K562 (cell line): ENCODE measurements at regions not wholly inside any gene's neighbourhood (a gene's known extent, or its start where the extent isn't known, plus 50 kb on each side); places are given as distances from the start of the nearest gene placed in this dataset.

ENCODE experiments used
- ATAC-seq: fragments of 200-7000 bp; cut with Tn5 transposase; 3 replicates; pipeline ENCODE4 v1.9.1; 2020; ENCODE audit warnings: moderate library complexity
- BruUV-seq: library from RNA; stranded (reverse); fragments of 400-500 nt; replicated peaks from 2 replicates; lab custom pipeline; 2021; lab: Mats Ljungman, UMichigan
- CTCF ChIA-PET: fragments of 300-600 bp; formaldehyde crosslinking; extraction: SDS; loops from one replicate; lab custom pipeline; 2021; ENCODE audit warnings: low intra/inter-chr PET ratio; lab: Yijun Ruan, JAX
- POLR2A ChIA-PET: fragments of 300-600, 350-650 bp; sonication (Branson Sonifier 250); formaldehyde crosslinking; extraction: SDS; loops from one replicate; lab custom pipeline; 2021; ENCODE audit warnings: antibody characterized with exemption, inconsistent platforms; lab: Yijun Ruan, JAX
- DNase-seq, 4 experiments: peaks; one replicate each; pipeline versions ENCODE4 v3.0.0 to v3.0.0-alpha.2; 2011 to 2018; ENCODE audit warnings: low spot score in 3 of 4, mixed read lengths in 3 of 4; ENCODE audit errors: extremely low read depth in 1 of 4
- FAIRE-seq: peaks from 2 replicates; lab custom pipeline; 2011; peaks lifted over from hg19 to GRCh38; lab: Jason Lieb, UNC
- H2AFZ ChIP-seq: 2 replicates; pipeline ENCODE4 v1.6.0; 2011; ENCODE audit warnings: low read depth, low read length, control low read depth, inconsistent platforms
- H3K27ac ChIP-seq: fragments of 200-600 bp; 3 replicates; pipeline ENCODE4 v1.8.0; 2011; ENCODE audit warnings: low read depth, mild to moderate bottlenecking, control low read depth, inconsistent platforms, low read length, moderate library complexity, mixed read lengths; ENCODE audit errors: extremely low read depth
- H3K27me3 ChIP-seq, 2 experiments: fragments of 300-600 bp in 1 of 2; 2 replicates in 1 of 2; 3 replicates in 1 of 2; pipeline versions ENCODE4 v1.6.0 to v1.8.0; 2011; ENCODE audit warnings: inconsistent platforms in 2 of 2, low read length in 2 of 2, mild to moderate bottlenecking in 1 of 2, mixed read lengths in 1 of 2, moderate library complexity in 1 of 2; ENCODE audit not compliant: control insufficient read depth in 2 of 2, insufficient read depth in 2 of 2
- H3K36me3 ChIP-seq: fragments of 300-600 bp; 3 replicates; pipeline ENCODE4 v1.8.0; 2011; ENCODE audit warnings: mild to moderate bottlenecking, low read length, inconsistent platforms; ENCODE audit not compliant: control insufficient read depth, insufficient read depth
- H3K4me1 ChIP-seq, 2 experiments: fragments of 200-600 bp in 1 of 2; replicated peaks in 1 of 2; 2 replicates in 1 of 2; 3 replicates in 1 of 2; pipeline versions ENCODE4 v1.5.1 to v1.8.0; 2011; ENCODE audit warnings: inconsistent platforms in 2 of 2, low read length in 2 of 2, mild to moderate bottlenecking in 1 of 2, mixed read lengths in 1 of 2, moderate library complexity in 1 of 2; ENCODE audit not compliant: control insufficient read depth in 2 of 2, insufficient read depth in 2 of 2
- H3K4me2 ChIP-seq: 2 replicates; pipeline ENCODE4 v1.6.1; 2011; ENCODE audit warnings: low read length, control low read depth, inconsistent platforms, mixed read lengths; ENCODE audit not compliant: insufficient read depth
- H3K4me3 ChIP-seq: fragments of 200-600 bp; sonication (generic), shearing (Covaris generic); 2 replicates; pipeline ENCODE4 v1.5.1; 2016; ENCODE audit warnings: control low read depth, inconsistent platforms
- H3K79me2 ChIP-seq: fragments of 200-600 bp; 3 replicates; pipeline ENCODE4 v1.8.0; 2011; ENCODE audit warnings: low read length, inconsistent platforms; ENCODE audit not compliant: control insufficient read depth, insufficient read depth
- H3K9ac ChIP-seq, 2 experiments: 2 replicates each; pipeline versions ENCODE4 v1.6.0 to v1.6.1; 2011; ENCODE audit warnings: low read depth in 2 of 2, low read length in 2 of 2, control low read depth in 1 of 2, inconsistent platforms in 1 of 2, mild to moderate bottlenecking in 1 of 2, mixed read lengths in 1 of 2; ENCODE audit not compliant: insufficient read depth in 1 of 2
- H3K9me1 ChIP-seq: one replicate; pipeline ENCODE4 v1.6.0; 2011; ENCODE audit warnings: inconsistent platforms, mild to moderate bottlenecking, low read length, moderate library complexity; ENCODE audit not compliant: control insufficient read depth, insufficient read depth
- H3K9me3 ChIP-seq: replicated peaks from 2 replicates; pipeline ENCODE4 v1.5.1; 2011; ENCODE audit warnings: low read depth, low read length, inconsistent platforms; ENCODE audit not compliant: control insufficient read depth, insufficient read depth
- H4K20me1 ChIP-seq: replicated peaks from 2 replicates; pipeline ENCODE4 v1.6.1; 2011; ENCODE audit warnings: low read length, inconsistent platforms, mixed read lengths; ENCODE audit not compliant: control insufficient read depth, insufficient read depth
- HEY1 ChIP-seq: fragments of 250-450 bp; sonication (Bioruptor Pico); IDR thresholded peaks from 2 replicates; pipeline ENCODE4 v1.5.0; 2020; ENCODE audit warnings: mild to moderate bottlenecking, moderate library complexity, borderline replicate concordance
- ILF3 ChIP-seq: fragments of 450-650 bp; IDR thresholded peaks from 2 replicates; pipeline ENCODE4 v1.6.1; 2018; ENCODE audit warnings: antibody characterized with exemption, mild to moderate bottlenecking, moderate library complexity, borderline replicate concordance
- KDM2B ChIP-seq: fragments of 250-450 bp; sonication (Bioruptor Pico); IDR thresholded peaks from 2 replicates; pipeline ENCODE4 v1.8.0; 2021; ENCODE audit warnings: mild to moderate bottlenecking, moderate library complexity
- PHF8 ChIP-seq: fragments of 200-600 bp; sonication (generic); IDR thresholded peaks from 2 replicates; pipeline ENCODE4 v1.6.1; 2012; ENCODE audit warnings: mixed run types, mild to moderate bottlenecking, inconsistent platforms, low read length, moderate library complexity, borderline replicate concordance
- ZNF121 ChIP-seq: sonication (generic); formaldehyde crosslinking; conservative IDR thresholded peaks from 2 replicates; pipeline ENCODE4 v1.8.0; 2022; ENCODE audit warnings: missing genetic modification reagents
- ZNF436 ChIP-seq: fragments of 250-450, 450-650 bp; sonication (Bioruptor Pico); formaldehyde crosslinking; IDR thresholded peaks from 2 replicates; pipeline ENCODE4 v1.7.0; 2020; ENCODE audit warnings: mild to moderate bottlenecking
- ZNF76 ChIP-seq: fragments of 250-450 bp; sonication (Bioruptor Pico); IDR thresholded peaks from 2 replicates; pipeline ENCODE4 v1.4.0; 2020; ENCODE audit warnings: mild to moderate bottlenecking, moderate library complexity, borderline replicate concordance
- WGBS: fragments of 100-300 bp; shearing (Covaris generic); methylation state at CpG from one replicate; pipeline ENCODE4 v1.1.6; 2016; ENCODE audit warnings: low coverage, mixed read lengths; ENCODE audit not compliant: insufficient coverage; ENCODE audit errors: missing lambda C conversion rate; 5-methylcytosine and 5-hydroxymethylcytosine counted together
- in situ Hi-C: fragments of 300-500 bp; cut with MboI; formaldehyde crosslinking; loops from 4 replicates; pipeline ENCODE4 v1.15.0; 2018; ENCODE audit warnings: inconsistent platforms, mixed read lengths
- intact Hi-C: fragments of 100-400 bp; cut with micrococcal nuclease; formaldehyde crosslinking; loops from 2 replicates; pipeline ENCODE4 v1.14.2; 2022
- TF ChIP-seq, protein P1 (sequence below): fragments of 250-450 bp; sonication (Bioruptor Pico); IDR thresholded peaks from 2 replicates; pipeline ENCODE4 v1.4.0; 2020
- TF ChIP-seq, protein P2 (sequence below): fragments of 250-450 bp; sonication (Bioruptor Pico); IDR thresholded peaks from 2 replicates; pipeline ENCODE4 v1.8.0; 2021; ENCODE audit warnings: borderline replicate concordance, mild to moderate bottlenecking, moderate library complexity; ENCODE audit not compliant: poor library complexity, severe bottlenecking

DNA sequence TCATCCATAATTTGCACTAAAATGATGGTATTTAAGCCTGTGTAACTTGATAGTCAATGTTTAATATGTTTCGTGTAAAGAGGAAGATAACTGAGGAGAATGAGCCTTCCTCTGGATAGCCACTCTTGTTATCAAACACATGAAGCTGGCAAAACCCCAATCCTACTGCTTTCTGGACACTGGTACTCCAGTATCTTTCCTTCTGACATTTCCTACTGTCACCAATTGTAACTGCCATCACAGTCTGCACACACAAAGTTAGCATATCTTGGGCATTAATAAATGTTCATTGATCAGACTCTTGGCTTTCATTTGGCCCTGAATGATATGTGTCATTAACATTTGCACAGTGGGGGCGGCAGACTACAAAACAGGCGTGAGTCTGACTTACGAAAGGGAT is 419.1 kb downstream of the TMA16 start:
- TF ChIP-seq KDM2B (CRISPR knock-in tag) (no peak), HEY1 (CRISPR knock-in tag) (no peak), ZNF121 (CRISPR knock-in tag) (no peak), ZNF76 (CRISPR knock-in tag) (no peak)
- Histone ChIP-seq H2AFZ (no peak overlapping the region), H3K4me3 (no peak overlapping the region), H3K4me1 (no peaks in the 10 kb centered on the region), H3K9me3 (no peaks in the 10 kb centered on the region; the same call in 1 of the 2 replicates), H3K9me1 (no peaks in the 10 kb centered on the region), H3K4me2 (no peak overlapping the region), H3K27ac (no peak overlapping the region), H3K9ac (no peak overlapping the region), H3K79me2 (no peaks in the 10 kb centered on the region), H3K36me3 (no peaks in the 10 kb centered on the region), H4K20me1 (no peaks in the 10 kb centered on the region), H3K27me3 (no peaks in the 10 kb centered on the region)
- DNase-seq: no peak
- no peak for FAIRE-seq
- CTCF ChIA-PET: no interaction called here
- POLR2A ChIA-PET: no interaction called here
- in situ Hi-C loops (no loop called here), intact Hi-C loops (no loop called here)
- ATAC-seq: no peak
- WGBS: 3% methylated on average over 4 of the region's 4 CpGs
- no TSS peak for BruUV-seq

DNA sequence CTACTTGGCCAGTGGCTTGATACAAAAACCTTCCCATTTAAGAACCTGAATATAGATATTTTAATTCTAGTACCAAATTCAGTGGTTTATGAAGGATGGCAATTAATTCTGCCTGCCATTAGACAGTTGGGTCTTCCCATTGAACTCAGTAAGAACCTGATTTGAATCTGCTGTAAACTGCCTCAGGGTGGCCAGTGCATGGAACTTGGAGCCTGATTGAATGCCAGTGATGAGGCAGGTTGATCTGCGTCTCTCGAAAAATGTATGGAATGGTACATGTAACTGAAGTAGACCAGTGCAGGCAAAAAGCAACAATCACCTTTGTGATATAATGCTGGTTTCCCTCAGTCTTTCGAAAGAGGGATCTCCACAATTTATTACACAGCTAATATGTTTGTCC is 421.4 kb downstream of the TMA16 start:
- intact Hi-C loops: no loop called here
- ChIA-PET CTCF (no interaction called here), POLR2A (no interaction called here)
- ATAC-seq (no peak), FAIRE-seq (no peak), DNase-seq (no peak)
- H3K9me3 ChIP-seq: peaks cover 2% of the 10 kb centered on the region; the same call in 1 of the 2 replicates
- no peak overlapping the region for H2AFZ ChIP-seq
- H3K9me1 ChIP-seq: no peaks in the 10 kb centered on the region
- H3K27ac ChIP-seq: no peak overlapping the region
- H4K20me1 ChIP-seq: no peaks in the 10 kb centered on the region
- 3% methylated on average over 3 of the region's 3 CpGs for WGBS
- H3K4me3 ChIP-seq: no peak overlapping the region
- H3K4me1 ChIP-seq: no peaks in the 10 kb centered on the region
- H3K36me3 ChIP-seq: no peaks in the 10 kb centered on the region
- no TSS peak for BruUV-seq
- H3K27me3 ChIP-seq: no peaks in the 10 kb centered on the region
- in situ Hi-C loops: no loop called here
- H3K9ac ChIP-seq: no peak overlapping the region
- H3K4me2 ChIP-seq: no peak overlapping the region
- H3K79me2 ChIP-seq: no peaks in the 10 kb centered on the region
- TF ChIP-seq, protein P1, sequence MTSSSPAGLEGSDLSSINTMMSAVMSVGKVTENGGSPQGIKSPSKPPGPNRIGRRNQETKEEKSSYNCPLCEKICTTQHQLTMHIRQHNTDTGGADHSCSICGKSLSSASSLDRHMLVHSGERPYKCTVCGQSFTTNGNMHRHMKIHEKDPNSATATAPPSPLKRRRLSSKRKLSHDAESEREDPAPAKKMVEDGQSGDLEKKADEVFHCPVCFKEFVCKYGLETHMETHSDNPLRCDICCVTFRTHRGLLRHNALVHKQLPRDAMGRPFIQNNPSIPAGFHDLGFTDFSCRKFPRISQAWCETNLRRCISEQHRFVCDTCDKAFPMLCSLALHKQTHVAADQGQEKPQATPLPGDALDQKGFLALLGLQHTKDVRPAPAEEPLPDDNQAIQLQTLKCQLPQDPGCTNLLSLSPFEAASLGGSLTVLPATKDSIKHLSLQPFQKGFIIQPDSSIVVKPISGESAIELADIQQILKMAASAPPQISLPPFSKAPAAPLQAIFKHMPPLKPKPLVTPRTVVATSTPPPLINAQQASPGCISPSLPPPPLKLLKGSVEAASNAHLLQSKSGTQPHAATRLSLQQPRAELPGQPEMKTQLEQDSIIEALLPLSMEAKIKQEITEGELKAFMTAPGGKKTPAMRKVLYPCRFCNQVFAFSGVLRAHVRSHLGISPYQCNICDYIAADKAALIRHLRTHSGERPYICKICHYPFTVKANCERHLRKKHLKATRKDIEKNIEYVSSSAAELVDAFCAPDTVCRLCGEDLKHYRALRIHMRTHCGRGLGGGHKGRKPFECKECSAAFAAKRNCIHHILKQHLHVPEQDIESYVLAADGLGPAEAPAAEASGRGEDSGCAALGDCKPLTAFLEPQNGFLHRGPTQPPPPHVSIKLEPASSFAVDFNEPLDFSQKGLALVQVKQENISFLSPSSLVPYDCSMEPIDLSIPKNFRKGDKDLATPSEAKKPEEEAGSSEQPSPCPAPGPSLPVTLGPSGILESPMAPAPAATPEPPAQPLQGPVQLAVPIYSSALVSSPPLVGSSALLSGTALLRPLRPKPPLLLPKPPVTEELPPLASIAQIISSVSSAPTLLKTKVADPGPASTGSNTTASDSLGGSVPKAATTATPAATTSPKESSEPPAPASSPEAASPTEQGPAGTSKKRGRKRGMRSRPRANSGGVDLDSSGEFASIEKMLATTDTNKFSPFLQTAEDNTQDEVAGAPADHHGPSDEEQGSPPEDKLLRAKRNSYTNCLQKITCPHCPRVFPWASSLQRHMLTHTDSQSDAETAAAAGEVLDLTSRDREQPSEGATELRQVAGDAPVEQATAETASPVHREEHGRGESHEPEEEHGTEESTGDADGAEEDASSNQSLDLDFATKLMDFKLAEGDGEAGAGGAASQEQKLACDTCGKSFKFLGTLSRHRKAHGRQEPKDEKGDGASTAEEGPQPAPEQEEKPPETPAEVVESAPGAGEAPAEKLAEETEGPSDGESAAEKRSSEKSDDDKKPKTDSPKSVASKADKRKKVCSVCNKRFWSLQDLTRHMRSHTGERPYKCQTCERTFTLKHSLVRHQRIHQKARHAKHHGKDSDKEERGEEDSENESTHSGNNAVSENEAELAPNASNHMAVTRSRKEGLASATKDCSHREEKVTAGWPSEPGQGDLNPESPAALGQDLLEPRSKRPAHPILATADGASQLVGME (CRISPR knock-in tag): no peak
- TF ChIP-seq PHF8 (no peak), ZNF436 (no peak), ILF3 (no peak)
- TF ChIP-seq, protein P2, sequence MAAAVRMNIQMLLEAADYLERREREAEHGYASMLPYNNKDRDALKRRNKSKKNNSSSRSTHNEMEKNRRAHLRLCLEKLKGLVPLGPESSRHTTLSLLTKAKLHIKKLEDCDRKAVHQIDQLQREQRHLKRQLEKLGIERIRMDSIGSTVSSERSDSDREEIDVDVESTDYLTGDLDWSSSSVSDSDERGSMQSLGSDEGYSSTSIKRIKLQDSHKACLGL (CRISPR knock-in tag): no peak
